ENCODE measurements at regions not wholly inside any gene's neighbourhood (a gene's known extent, or its start where the extent isn't known, plus 50 kb on each side); places are given as distances from the start of the nearest gene placed in this dataset.
"Not testable (repeated sequence)": the region's sequence is repeated elsewhere in the genome, so short reads cannot be mapped to it uniquely, and the experiment has no call there.

DNA sequence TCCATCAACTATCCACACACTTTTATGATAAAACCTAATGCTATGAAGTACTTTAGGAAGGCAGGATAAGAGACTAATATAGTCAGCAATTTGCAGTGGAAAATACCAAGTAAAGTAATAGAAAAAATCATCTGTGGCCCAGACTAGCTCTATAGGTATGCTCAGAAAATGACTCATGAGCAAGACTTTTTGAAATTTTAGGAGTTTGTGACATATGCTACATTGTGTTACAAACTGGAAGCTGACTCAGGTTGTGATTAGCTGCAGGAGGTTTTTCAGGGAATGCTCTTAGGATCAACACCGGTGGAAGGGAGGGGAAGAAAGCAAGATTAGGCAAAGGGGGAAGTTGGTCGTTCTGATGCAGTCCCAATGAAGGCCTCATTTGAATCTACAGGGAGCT lies 56.1 kb downstream of the FEZF1 start:
- TF ChIP-seq, protein P1, sequence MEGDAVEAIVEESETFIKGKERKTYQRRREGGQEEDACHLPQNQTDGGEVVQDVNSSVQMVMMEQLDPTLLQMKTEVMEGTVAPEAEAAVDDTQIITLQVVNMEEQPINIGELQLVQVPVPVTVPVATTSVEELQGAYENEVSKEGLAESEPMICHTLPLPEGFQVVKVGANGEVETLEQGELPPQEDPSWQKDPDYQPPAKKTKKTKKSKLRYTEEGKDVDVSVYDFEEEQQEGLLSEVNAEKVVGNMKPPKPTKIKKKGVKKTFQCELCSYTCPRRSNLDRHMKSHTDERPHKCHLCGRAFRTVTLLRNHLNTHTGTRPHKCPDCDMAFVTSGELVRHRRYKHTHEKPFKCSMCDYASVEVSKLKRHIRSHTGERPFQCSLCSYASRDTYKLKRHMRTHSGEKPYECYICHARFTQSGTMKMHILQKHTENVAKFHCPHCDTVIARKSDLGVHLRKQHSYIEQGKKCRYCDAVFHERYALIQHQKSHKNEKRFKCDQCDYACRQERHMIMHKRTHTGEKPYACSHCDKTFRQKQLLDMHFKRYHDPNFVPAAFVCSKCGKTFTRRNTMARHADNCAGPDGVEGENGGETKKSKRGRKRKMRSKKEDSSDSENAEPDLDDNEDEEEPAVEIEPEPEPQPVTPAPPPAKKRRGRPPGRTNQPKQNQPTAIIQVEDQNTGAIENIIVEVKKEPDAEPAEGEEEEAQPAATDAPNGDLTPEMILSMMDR (conservative IDR thresholded peaks at IDR 0.05) = no peak
- DNase-seq (ENCODE audit: extremely low spot score, unreplicated experiment) = no peak
- no peaks in the 10 kb centered on the region for H3K9me3 Mint-ChIP-seq
- H3K4me1 Mint-ChIP-seq (ENCODE audit: unreplicated experiment) = no peaks in the 10 kb centered on the region
- H3K4me3 Mint-ChIP-seq = no peak overlapping the region
- no peak overlapping the region for H3K27ac Mint-ChIP-seq
- peaks cover 23% of the 10 kb centered on the region for H3K27me3 Mint-ChIP-seq
- no peaks in the 10 kb centered on the region for H3K36me3 Mint-ChIP-seq

DNA sequence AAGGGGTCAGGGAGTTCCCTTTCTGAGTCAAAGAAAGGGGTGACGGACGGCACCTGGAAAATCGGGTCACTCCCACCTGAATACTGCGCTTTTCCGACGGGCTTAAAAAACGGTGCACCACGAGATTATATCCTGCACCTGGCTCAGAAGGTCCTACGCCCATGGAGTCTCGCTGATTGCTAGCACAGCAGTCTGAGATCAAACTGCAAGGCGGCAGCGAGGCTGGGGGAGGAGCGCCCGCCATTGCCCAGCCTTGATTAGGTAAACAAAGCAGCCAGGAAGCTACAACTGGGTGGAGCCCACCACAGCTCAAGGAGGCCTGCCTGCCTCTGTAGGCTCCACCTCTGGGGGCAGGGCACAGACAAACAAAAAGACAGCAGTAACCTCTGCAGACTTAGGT lies 65.8 kb downstream of the FEZF1 start:
- not testable (repeated sequence) for H3K4me1 Mint-ChIP-seq (ENCODE audit: unreplicated experiment); H3K27me3 Mint-ChIP-seq; H3K4me3 Mint-ChIP-seq; DNase-seq (ENCODE audit: extremely low spot score, unreplicated experiment); H3K9me3 Mint-ChIP-seq; H3K36me3 Mint-ChIP-seq; H3K27ac Mint-ChIP-seq

DNA sequence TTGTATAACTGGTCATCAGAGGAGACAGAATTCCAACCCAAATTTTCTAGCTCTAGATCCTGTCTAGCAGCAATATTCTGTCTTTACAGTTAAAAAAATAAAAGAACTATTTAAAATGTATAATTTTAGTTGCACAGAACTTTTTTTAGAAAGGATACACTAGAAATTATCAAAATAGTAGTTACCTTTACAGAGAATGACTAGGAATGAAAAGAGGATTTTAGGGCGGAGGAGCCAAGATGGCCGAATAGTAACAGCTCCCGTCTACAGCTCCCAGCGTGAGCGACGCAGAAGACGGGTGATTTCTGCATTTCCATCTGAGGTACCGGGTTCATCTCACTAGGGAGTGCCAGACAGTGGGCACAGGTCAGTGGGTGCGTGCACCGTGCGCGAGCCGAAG lies 66.3 kb downstream of the FEZF1 start:
- H3K27ac Mint-ChIP-seq; DNase-seq (ENCODE audit: extremely low spot score, unreplicated experiment); H3K4me1 Mint-ChIP-seq (ENCODE audit: unreplicated experiment); H3K4me3 Mint-ChIP-seq; H3K9me3 Mint-ChIP-seq; H3K36me3 Mint-ChIP-seq; H3K27me3 Mint-ChIP-seq: not testable (repeated sequence)

DNA sequence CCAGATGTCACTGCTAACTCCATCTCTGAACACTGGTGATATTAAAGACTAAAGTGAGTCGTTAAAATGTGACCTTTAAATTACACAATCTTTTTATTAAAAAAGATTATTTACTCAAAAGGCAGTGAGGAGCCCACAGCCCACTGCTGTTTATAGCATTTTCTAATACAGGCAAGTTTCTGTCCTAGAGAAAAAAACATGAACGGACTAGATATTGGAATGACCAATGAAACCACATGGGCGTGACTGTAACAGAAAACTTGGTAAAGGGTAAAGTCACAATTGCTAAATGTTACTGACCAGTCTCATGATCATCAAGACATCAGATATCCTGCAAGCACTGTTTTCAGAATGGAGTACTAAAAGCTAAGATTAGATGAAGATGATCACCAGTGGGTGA lies 78.7 kb downstream of the FEZF1 start:
- no peaks in the 10 kb centered on the region for H3K9me3 Mint-ChIP-seq

DNA sequence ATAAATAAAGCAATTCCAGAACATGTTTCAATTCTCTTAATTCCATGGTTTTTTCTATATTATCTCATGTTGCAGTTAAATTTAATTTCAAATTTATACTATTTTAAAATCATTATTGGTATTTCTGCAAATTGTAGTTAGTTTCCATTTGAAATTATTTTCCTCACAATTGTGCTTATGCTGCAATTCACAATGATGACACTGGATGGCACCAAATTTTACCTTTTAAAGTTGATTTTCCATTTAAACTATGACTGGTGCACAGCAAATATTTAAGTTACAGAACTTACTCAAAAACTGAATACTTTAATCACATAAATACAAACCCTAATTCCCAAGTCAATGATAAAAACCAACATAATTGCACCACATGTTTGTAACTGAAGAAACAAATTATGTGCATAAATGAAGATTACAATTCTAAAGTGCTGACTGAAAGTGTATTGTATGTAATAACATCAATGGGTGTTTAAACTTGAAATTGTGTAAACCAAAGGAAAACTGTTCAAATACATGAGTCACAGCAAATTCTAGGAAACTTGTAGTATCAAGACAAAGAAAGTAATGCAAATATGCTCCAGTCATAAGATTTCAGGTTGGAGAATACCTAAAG lies 75.3 kb upstream of the AASS start:
- no peak overlapping the region for H3K27ac Mint-ChIP-seq
- H3K27me3 Mint-ChIP-seq = peaks cover 3% of the 10 kb centered on the region
- TF ChIP-seq, protein P1 (conservative IDR thresholded peaks at IDR 0.05) = peak; percentile 94
- no peak for DNase-seq (ENCODE audit: extremely low spot score, unreplicated experiment)
- no peaks in the 10 kb centered on the region for H3K4me1 Mint-ChIP-seq (ENCODE audit: unreplicated experiment)
- H3K4me3 Mint-ChIP-seq = no peak overlapping the region
- no peaks in the 10 kb centered on the region for H3K36me3 Mint-ChIP-seq
- no peaks in the 10 kb centered on the region for H3K9me3 Mint-ChIP-seq

More for the DNA sequence above, 78.7 kb downstream of the FEZF1 start:
- no peak for DNase-seq (ENCODE audit: extremely low spot score, unreplicated experiment)
- no peaks in the 10 kb centered on the region for H3K36me3 Mint-ChIP-seq
- H3K4me1 Mint-ChIP-seq (ENCODE audit: unreplicated experiment) = no peaks in the 10 kb centered on the region
- H3K27ac Mint-ChIP-seq = no peak overlapping the region
- H3K27me3 Mint-ChIP-seq = no peaks in the 10 kb centered on the region
- TF ChIP-seq, protein P1 (conservative IDR thresholded peaks at IDR 0.05) = no peak
- no peak overlapping the region for H3K4me3 Mint-ChIP-seq

DNA sequence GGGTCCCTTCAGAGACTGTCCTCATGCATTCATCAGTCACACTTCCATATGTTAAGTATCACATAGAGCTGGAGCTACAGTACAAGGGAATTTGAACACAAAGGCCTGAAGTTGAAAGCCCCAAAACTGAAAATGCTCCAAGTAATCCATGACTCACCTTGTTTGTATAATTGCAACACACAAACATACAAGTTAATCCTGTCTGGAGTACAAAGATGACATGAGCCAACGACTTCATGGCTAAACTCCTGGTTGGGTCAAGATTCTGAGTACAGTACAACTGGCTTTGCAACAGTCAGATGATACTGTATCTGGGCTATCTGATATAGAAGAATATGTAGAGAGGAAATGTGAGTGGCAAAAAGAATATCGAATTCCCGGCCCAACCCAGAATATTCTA lies 73.1 kb upstream of the AASS start:
- Mint-ChIP-seq H3K27ac (no peak overlapping the region), H3K4me1 (ENCODE audit: unreplicated experiment) (no peaks in the 10 kb centered on the region), H3K4me3 (no peak overlapping the region), H3K9me3 (no peaks in the 10 kb centered on the region), H3K36me3 (no peaks in the 10 kb centered on the region), H3K27me3 (peaks cover 3% of the 10 kb centered on the region)
- DNase-seq (ENCODE audit: extremely low spot score, unreplicated experiment) = no peak
- TF ChIP-seq, protein P1 (conservative IDR thresholded peaks at IDR 0.05) = no peak

DNA sequence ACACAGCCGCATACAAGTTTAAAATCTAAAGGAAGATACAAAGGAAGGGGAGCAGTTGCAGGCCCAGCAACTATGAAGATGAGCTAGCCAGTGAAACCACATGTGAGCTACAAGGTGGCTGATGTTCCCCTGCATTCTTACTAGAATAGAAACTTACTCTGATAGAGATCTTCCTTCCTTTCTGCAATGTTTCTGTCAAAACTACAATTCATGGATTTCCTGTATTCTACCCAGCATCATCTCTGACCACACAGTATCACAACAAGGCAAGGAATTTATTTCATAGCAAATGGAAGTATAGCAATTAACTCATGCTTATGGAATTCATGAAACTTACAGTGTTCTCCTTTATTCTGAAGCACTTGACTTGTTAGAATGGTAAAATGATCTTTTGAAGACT lies 68.7 kb upstream of the AASS start:
- no peak for DNase-seq (ENCODE audit: extremely low spot score, unreplicated experiment)
- no peaks in the 10 kb centered on the region for H3K36me3 Mint-ChIP-seq

More for the DNA sequence above, 68.7 kb upstream of the AASS start:
- Mint-ChIP-seq H3K4me1 (ENCODE audit: unreplicated experiment) (no peaks in the 10 kb centered on the region), H3K27ac (no peak overlapping the region), H3K27me3 (peaks cover 3% of the 10 kb centered on the region), H3K9me3 (no peaks in the 10 kb centered on the region), H3K4me3 (no peak overlapping the region)
- TF ChIP-seq, protein P1 (conservative IDR thresholded peaks at IDR 0.05) = no peak

Measured in type B pancreatic cell (in vitro differentiated cells).